Retina (tissue), 1 donor: ENCODE measurements at regions not wholly inside any gene's neighbourhood (a gene's known extent, or its start where the extent isn't known, plus 50 kb on each side); places are given as distances from the start of the nearest gene placed in this dataset.
"Not testable (repeated sequence)": the region's sequence is repeated elsewhere in the genome, so short reads cannot be mapped to it uniquely, and the experiment has no call there.

Experiments used
- DNase-seq: peaks from one replicate; pipeline ENCODE4 v3.0.0-alpha.2; 2016

DNA sequence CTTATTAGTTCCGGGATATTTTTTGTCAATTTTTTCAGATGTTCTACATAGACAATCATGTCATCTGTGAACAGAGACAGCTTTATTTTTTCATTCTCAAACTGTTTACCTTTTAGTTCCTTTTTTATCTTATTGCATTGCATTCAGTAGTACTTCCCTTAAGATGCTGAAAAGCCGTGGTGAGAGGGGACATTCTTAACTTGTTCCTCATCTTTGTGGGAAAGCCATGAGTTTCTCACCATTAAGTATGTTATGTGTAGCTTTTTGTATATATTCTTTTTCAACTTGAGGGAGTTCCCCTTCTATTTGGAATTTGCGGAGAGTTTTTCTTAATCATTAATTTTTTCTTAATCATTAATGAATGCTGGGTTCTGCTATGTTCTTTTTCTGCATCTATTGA is 1727.1 kb upstream of the SEL1L start:
- no peak for DNase-seq

DNA sequence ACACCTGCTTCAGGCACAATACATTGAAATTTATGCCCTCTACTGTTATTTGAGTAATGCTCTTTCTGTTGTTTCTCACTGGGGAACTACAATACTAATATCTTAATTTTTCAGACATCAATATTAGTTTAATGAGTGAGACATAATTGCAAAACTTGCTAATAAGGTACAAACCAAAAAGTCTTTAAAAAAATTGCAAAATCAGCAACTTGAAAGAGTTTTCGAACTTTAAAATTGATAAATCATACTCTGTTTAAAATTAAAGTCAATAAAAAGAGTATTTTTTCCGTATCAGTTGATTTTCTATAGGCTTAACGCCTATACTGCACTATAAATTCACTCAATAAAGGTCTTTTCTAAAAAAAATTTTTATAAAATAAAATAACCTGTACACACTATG is 1735.9 kb upstream of the SEL1L start:
- DNase-seq = no peak

DNA sequence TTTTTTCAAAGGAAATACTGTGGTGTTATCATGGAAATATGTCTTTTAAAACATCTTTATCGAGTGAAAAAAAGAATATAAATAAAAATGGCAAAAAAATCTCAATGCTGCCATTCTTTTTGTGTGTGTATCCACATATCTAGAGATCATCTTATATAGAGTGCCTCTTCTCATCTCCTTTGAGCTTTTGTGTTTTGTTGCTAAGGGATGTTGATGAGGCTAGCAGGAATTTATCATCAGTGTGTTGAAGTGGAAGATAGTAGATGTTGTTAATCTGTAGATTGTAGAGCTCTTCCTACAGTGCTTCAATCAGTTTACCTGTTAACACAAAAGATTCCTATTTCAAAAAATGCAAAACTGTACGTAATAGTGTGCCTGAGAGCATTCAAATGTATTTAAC is 1738.0 kb upstream of the SEL1L start:
- DNase-seq = no peak

DNA sequence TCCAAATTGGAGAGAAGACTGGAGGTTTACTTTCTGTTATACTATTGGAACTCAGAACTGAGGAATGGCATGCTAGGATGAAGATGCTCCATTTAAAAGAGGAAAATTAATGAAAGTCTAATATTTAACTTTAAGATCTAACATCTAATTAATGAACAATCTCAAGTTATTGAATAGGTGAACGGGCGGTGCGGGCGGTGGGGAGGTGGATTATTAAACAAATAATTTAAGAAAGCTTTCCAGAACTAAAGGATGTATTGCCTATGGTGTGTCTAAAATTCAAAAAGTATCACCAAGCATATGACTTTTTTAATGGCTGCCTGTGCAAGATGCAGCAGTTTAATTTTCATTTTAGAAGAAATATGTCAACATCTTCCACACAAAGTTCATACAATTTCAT is 1747.1 kb upstream of the SEL1L start:
- no peak for DNase-seq

DNA sequence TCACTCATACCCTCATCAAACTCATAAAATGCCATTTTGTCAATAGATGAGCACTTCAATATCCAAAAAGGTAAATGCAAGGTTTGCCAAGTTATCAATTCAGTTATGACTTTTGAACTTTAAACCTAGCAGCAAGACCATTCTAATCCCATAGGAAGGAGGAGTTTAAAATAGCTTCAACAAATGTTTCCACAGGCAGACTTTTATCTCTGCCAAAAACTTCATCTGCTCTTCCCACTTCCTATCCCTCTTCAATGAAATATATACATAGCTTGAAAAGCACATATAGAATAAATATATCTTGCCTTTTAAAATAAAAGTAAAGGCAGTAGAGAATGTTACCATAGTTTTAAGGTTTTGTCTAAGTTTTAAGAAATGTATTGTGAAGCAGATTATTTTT is 1749.1 kb upstream of the SEL1L start:
- no peak for DNase-seq

DNA sequence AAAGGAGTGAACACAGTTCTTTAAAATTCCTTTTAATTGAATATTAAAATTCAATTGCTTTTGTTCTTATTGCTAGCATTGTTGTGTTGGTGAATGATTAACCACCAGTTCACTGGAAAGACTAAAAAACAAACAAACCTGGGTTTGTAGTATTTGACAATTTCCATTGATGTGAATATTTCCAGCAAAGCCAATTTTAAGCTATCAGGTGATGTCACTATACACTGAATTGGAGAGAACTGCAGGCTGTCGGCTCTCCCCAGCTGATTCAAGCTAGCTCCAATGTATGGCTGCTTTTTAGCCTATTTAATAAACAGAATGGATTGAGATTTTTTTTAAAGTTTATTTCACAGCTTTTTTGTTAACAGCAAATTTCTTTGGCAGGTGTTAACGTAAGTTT is 1753.6 kb upstream of the SEL1L start:
- DNase-seq = no peak

DNA sequence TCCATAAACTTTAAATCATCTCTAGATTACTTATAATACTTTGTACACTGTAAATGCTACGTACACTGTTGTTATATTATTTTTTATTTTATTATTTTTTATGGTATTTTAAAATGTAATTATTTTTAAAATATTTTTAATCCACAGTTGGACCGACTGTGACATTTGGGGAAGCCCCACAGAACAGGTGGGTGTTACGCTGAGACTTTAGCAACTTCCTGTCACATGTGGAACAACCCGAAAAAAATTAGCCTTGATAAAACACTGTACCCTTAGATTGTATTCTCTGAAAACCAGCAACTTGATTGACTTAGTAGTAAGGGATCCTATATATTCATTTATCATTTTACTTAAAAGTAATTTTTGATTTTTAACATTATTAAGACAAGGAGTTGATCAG is 1755.7 kb upstream of the SEL1L start:
- DNase-seq = no peak

DNA sequence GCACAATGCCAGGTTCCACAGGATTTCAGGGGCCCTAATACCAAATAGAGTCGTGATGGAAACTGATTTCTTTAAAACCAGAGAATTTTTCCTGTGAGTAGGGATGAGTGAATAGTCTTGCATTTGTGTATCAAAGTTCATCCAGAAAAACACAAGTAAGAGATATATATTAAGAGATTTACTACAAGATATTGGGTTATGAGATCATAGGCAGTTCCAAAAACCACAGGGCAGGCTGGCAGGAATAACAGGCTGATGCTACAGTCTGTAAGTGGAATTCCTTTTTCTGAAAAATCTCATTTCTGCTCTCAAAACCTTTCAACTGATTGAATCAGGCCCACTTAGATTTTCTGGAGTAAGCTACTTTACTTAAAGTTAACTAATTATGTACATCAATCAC is 1756.2 kb upstream of the SEL1L start:
- no peak for DNase-seq

DNA sequence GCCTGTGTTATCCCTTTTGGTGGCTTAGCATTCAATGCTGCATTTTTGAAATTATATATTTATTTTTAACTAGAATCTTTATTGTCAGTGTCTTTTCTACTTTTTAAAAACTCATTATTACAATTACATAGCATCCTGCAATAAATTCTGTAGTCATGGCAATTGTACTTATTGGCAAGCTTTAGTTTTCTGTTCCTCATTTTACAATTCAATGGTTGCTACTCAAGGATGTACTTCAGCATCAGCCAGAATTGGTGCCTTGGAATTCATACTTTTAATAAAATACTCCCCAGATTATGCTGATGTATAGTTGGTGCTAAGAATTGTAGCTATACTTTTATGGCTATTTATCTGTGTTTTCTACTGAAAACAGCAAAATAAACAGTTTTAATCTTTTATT is 1756.8 kb upstream of the SEL1L start:
- no peak for DNase-seq

DNA sequence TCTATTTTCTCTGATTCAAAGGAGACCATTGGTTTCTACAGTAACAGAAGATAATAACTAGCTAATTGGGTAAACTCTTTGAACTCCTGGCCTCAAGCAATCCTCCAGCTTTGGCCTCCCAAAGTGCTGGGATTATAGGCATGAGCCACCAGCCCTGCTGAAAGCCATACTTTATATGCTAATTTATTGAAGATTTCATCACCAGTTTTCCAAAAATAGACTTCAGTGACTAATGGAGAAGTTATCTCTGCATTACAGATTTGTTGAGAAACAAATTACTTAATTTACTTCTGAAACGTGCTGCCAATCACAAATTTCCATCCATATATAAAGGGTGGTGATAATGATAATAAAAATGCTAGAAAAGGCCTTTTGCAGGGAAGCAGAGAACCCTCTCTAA is 1758.1 kb upstream of the SEL1L start:
- no peak for DNase-seq

DNA sequence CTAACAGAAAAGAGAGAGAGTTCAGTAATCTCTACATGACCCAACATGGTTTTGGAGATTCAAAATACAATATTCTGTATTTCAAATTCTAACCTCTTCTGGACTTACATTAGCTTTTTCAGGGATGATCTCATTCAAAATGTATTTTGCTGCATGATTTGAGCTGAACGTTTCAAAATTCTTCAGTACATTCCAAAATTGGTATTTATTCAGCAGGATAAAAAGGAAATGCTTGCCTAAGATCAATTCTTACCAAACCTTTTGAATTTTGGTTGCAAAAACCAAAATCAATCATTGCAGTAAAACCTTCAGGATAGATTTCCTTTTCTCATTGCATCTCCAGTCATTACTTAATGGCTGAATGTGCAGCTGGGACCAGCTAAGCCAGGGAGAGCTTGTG is 1761.3 kb upstream of the SEL1L start:
- DNase-seq = no peak

DNA sequence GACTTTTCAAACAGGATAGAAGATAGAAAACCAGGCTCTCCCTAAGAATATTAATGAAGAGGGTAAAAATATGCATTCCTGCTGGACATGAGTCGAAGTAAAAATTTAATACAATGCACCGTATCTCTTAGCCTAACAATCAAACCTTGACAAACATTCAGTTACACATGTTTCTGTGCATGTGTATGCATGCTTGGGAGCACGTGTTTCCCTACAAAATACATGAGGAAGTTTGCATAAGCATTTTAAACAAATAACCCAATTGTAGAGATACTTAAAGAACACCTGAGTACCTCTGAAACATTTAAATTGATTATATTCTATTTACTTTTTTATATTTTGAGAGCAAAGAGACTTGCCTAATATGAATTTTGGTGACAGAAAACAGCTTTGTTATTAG is 1763.7 kb upstream of the SEL1L start:
- no peak for DNase-seq

DNA sequence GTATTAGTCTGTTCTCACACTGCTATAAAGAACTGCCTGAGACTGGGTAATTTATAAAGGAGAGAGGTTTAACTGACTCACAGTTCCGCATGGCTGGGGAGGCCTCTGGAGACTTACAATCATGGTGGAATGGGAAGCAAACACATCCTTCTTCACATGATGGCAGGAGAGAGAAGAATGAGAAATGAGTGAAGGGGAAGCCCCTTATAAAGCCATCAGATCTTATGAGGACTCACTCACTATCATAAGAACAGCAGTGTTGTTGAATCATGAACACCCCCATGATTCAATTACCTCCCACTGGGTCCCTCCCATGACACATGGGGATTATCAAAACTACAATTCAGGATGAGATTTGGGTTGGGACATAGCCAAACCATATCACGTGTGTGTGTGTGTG is 1764.4 kb upstream of the SEL1L start:
- not testable (repeated sequence) for DNase-seq

DNA sequence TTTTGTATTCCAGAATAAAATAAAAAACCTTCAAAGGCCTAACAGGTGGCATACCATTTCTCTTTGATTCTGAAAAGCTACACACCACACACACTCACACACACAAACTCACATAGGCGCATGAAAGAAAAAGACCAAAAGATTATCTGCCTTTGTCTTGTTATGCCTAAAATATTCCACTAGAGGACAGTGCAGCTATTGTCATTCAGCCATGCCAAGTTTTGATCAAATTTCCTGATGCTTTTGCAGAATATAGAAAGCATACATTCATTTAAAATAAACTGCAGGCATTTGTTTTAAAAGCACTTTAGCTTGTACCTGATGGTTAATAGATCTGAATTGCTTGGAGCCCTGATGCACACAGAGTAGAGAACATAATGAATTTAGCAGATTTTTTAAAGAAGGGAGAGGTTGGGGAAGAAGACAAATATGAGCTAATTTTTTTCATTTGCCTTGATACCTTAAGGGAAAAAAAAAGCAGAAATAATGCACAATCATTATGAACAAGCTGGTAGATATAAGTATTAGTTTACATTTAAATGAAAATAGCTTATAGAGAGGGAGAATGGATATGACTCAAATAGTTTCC is 1766.9 kb upstream of the SEL1L start:
- peak; percentile 47 for DNase-seq

DNA sequence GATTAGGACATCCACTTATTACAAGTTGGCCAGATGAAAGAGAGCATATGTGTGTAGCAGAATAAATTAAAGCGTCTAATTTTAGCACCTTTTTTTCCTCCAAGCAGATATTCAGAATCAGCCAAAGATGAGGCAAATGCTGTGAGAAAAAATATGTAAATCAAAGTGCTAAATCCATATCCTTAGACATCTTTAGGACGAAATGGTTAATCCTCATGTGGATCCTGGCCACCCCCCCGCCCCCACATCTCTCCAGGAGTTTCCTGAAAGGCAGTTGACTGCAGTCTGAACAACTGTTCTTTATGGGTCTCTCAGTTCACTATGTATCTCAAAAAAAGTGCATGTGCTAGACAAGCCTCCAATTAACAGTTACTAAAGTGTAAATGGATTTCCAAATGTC is 1768.1 kb upstream of the SEL1L start:
- DNase-seq = no peak

DNA sequence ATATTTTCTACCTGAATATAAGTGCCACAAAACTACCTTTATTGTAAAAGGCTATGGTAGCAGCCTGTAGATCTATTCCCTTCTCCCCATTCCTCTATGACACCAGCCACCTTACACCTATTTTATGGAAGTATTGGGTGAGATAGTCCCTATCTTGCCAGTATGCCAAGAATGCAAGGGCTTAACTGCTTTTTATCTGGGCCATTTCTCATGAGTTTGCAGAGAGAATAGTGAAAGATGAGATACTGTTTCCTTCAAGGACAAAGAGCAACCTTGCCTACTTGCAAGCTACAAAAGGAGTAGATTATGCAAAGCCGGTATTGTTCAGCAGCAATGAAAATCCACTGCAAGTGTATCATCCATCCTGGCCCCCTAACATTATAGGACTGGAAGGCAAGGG is 1775.6 kb upstream of the SEL1L start:
- no peak for DNase-seq

DNA sequence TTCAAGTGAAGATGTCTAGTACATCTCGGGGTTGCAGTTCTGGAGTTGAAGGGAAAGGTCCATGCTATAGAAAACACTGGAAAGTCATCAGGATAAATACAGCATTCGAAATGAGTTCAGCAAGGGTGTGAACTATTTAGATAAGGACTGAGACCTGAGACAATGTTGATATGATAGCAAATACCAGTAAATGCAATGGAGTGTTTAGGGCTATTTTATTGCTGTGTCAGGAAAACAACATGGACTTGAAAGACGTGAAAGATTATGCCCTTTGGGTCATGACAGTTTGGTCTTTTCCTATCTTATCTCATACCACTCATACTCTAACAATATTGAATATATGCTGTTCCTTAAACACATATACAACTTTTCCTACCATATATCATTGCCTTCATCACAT is 1776.2 kb upstream of the SEL1L start:
- no peak for DNase-seq

DNA sequence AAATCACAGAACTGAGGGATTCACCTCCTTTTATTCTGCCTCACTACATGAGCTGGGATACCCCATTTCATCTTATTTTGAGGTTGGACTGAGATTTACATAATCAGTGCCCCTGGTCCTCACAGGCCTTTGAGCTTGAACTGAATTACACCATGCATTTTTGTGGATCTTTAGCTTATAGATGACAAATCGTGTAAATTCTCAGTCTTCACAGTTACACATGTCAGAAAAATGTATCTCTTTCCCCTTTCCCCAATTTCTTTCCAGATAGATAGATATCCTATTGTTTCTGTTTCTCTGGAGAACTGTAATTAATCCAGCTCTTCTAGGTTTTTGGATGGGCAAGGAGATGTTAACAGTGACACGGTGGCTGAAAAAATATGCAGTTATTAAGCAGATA is 1778.9 kb upstream of the SEL1L start:
- DNase-seq = no peak

DNA sequence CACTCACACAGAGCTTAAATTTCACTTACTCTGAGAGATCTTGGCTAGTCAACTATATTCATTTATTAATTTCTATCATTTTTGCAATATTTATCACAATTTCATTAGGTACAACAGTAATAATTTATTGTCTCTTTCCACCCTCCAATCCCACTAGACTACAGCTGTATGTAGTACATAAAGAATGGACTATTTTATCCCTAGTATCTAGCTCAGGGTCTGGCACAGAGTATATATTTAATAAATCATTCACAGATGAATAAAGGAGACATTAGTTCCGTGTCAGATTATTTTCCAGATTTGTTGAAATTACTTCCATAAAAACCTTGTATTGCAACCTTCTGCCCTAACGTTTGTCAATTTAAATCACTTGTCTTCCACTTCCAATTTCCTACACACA is 1781.1 kb upstream of the SEL1L start:
- DNase-seq = no peak

DNA sequence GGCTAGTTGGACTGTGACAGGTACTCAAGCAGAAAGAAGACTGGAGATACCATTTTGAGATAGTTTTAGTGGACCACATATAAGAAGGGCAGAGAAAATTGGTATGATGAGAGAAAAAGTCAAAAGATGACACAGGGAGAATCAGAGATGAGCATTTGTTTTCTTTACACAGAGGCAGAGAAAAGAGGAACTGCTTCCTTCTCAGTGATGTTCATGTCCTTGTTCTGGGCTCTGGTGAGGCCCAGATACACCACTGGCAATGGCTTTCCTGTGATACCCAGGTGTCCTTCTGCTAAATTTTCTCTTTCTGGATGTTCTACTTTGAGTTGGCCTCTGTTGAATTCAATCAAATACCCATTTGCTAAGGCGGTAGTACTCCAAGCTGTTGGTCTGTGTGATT is 1782.7 kb upstream of the SEL1L start:
- no peak for DNase-seq

DNA sequence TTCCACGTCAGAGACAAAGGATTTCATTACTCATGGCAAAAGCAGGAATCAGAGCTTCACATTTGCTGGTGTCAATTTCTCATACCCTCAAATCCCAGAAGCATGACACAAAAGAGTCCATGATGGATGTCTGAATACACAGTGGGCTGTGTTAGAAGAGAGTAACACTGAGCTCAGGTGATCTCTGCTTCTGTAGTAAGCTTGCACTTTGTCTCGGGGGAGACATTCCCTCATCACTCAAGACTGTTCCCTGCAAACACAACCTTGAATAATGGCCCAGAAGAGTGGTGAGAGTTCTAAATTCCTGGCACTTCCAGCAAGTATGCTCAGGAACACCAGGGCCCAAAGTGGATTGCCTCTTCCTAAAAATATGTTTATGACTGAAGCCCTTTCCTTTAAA is 1787.2 kb upstream of the SEL1L start:
- no peak for DNase-seq

DNA sequence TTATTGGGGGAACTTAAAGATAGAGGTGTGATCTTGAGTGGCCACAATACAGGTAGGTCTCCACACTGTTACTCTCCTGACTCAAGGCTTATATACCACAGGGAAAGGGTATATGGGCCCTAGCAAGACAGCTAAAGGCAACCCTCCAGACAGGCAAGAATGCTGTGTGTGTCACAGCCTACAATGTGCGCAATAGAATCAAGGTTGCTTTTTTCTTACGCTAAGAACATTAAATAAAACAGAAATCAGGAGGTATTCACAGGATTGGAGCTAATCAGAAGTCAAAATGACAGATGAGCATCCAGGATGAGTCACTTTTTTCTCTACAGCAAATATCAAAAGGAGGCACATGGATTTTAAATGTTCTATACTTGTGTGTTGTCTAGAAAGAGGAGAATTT is 1797.9 kb upstream of the SEL1L start:
- no peak for DNase-seq

DNA sequence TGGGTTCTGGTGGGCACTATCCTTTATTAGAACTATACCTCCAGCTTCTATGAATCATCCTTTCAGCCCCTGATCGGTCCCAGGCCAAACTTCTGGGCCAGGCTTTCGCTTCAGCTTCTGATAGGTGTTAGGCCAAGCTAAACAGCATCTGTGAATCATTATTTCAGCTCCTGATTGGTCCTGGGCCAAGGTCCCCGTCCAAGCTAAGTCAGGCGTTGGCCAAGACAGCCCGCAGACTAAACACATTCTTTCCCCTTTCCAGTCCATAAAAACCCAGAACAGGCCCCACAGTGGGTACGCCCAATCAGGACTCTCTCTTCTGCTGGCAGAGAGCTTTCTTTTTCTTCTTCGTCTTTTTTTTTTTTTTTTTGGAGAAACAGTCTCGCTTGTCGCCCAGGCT is 1808.9 kb upstream of the SEL1L start:
- DNase-seq = no peak

DNA sequence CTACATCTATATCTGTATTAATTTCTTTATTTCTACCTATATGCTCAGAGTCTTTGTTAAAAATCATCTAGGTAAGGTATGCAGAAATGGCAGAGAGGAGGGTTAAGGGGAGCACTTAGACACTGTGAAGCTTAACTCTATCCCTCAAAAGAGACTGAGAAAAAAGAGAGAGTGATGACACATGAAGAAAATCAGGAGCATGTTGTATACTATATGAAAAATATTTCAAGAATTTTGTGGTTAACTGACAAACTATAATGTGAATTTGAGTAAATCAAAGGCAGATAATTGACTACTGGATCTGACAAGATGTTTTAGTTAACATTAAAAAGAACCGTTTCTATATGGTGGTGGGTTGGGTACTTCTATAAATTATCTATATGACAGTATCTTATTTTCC is 1814.2 kb upstream of the SEL1L start:
- no peak for DNase-seq

DNA sequence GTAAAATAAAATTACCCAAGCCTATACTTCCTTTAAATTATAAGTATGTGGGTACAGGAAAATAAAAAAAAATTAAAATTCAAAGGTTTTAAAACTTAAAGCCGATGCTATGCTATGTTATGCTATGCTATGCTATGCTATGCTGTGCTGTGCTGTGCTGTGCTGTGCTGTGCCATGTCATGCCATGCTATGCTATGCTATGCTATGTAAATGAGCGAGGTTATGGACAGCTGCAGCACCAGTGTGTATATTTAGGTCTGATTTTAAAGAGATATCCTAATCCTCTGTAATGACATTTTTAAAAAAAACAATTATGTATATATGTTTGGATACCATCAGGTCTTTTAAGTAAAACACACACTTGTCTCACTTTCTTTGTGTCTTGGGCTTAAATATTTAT is 1822.0 kb upstream of the SEL1L start:
- DNase-seq = no peak

DNA sequence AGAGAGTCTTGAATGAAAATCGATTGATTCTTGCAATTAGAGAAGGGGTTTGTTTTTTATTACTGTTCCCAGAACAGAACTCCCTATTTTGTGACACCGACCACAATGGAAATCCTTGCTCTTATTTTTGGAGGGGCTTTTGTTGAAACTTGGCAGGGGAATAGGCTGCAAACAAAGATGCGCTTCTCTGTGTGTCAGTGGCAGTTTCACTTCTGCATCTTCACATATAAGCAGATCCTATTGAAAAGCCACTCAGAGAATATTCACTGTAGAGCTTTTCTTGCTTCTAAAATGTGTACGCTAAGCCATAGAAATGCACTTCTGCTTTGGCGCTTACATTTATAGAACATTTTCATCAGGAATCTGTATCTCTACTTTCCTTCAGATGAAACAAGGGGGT is 1822.4 kb upstream of the SEL1L start:
- no peak for DNase-seq
